ENCODE measurements at regions not wholly inside any gene's neighbourhood (a gene's known extent, or its start where the extent isn't known, plus 50 kb on each side); places are given as distances from the start of the nearest gene placed in this dataset.

DNA sequence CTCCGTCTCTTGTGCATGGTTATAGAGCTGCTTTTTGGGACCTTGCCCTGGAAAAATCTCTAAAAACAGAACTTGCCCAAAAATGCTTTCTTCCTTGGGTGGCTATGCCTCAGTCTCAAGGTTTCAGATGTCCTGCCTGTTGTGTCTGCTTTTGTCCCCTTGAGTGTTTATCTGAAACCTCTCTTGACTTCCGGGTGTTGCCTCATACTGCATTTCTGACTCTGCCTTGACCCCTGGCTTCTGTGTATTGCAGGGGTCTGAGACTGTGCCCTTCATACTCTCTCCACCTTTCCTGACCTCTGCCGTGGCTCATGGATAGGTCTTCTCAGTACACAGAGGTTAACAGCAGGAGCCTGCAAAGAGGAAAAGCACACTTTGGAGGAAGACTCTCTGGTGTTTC, 124.8 kb upstream of the NTF3 start:
- no peak for DNase-seq (ENCODE audit: low read depth)
- TF ChIP-seq, protein P1, sequence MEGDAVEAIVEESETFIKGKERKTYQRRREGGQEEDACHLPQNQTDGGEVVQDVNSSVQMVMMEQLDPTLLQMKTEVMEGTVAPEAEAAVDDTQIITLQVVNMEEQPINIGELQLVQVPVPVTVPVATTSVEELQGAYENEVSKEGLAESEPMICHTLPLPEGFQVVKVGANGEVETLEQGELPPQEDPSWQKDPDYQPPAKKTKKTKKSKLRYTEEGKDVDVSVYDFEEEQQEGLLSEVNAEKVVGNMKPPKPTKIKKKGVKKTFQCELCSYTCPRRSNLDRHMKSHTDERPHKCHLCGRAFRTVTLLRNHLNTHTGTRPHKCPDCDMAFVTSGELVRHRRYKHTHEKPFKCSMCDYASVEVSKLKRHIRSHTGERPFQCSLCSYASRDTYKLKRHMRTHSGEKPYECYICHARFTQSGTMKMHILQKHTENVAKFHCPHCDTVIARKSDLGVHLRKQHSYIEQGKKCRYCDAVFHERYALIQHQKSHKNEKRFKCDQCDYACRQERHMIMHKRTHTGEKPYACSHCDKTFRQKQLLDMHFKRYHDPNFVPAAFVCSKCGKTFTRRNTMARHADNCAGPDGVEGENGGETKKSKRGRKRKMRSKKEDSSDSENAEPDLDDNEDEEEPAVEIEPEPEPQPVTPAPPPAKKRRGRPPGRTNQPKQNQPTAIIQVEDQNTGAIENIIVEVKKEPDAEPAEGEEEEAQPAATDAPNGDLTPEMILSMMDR (IDR thresholded peaks at IDR 0.05; ENCODE audit: insufficient read depth, low read depth, low read length, missing control alignments), result no peak
- H3K4me3 ChIP-seq (ENCODE audit: low read depth, low read length), result no peak overlapping the region

DNA sequence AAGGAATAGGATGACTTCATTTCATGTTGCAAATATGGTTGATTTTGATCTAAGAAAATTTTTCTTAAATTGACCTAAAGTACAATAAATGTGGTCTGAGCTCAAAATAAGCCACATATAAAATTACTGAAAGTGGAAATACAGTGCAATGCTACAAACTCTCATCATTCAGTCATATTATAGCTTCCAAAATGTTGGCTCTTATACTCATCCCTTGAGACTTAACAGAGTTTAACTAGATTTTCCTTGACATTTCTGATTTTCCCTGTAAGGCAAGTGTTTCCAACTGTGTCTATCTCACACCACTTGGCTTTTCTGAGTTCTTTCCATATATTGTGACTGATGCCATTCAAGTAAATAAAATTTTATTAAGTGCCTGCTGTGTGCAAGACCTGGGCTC, 123.7 kb upstream of the NTF3 start:
- TF ChIP-seq, protein P1 (IDR thresholded peaks at IDR 0.05; ENCODE audit: insufficient read depth, low read depth, low read length, missing control alignments), result no peak
- DNase-seq (ENCODE audit: low read depth), result no peak
- no peak overlapping the region for H3K4me3 ChIP-seq (ENCODE audit: low read depth, low read length)

DNA sequence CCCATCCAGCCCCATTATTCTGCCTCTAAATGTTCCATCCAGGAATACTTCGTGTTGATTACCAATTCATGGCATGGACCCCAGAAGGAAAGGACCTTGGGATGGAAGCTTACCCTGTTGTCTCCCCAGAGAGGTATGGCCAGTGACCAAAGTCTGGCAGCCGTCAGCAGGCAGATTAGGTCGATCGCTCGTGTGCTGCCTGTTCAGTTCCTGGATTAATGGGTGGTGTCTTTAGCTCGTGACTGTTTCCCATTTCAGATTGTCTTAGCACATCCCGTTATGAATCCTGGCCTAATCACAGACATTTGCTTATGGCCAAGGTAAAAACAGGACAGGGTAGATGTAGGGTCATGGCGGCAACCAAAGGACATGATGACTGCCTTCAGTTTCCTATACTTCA, 122.9 kb upstream of the NTF3 start:
- no peak overlapping the region for H3K4me3 ChIP-seq (ENCODE audit: low read depth, low read length)
- DNase-seq (ENCODE audit: low read depth), result no peak
- TF ChIP-seq, protein P1 (IDR thresholded peaks at IDR 0.05; ENCODE audit: insufficient read depth, low read depth, low read length, missing control alignments), result no peak

DNA sequence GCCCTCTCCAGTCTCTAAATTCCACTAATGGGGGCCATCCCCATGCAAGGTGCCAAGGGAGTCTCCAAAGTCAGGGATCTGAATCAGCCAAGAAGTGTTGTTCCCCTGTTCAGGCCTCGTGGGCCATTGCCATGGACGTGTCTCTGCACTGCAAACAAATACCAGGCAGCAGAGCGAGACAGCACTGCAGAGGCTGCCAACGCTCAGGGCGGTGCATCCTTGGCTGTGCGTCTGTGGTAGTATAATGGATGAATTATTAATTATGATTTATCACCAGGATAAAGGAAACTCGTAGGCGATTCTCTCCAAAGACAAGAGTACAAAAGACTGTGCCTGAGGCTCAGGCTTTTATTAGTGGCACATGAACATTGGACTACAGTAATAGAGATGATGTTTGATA, 122.3 kb upstream of the NTF3 start:
- TF ChIP-seq, protein P1 (IDR thresholded peaks at IDR 0.05; ENCODE audit: insufficient read depth, low read depth, low read length, missing control alignments), result no peak
- no peak for DNase-seq (ENCODE audit: low read depth)
- no peak overlapping the region for H3K4me3 ChIP-seq (ENCODE audit: low read depth, low read length)

DNA sequence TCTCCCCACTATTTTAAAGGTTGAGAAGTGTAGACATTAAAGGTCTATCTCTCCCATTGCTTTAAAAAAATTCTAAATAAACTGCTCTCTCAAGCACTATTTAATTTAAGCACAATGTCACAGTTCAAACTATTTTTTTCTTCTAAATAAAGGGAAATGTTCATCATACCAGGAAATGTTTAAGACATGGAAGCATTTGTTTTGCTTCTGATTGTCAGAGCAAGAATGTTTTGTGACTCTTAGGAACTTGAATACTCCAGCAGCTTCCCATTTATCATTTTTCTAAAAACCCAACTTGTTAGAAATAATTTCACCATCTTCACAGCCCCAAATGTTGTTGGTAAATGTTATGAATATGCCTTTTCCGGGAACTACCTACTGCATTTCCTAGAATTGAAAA, 121.8 kb upstream of the NTF3 start:
- H3K4me3 ChIP-seq (ENCODE audit: low read depth, low read length), result no peak overlapping the region
- no peak for DNase-seq (ENCODE audit: low read depth)
- TF ChIP-seq, protein P1 (IDR thresholded peaks at IDR 0.05; ENCODE audit: insufficient read depth, low read depth, low read length, missing control alignments), result no peak

DNA sequence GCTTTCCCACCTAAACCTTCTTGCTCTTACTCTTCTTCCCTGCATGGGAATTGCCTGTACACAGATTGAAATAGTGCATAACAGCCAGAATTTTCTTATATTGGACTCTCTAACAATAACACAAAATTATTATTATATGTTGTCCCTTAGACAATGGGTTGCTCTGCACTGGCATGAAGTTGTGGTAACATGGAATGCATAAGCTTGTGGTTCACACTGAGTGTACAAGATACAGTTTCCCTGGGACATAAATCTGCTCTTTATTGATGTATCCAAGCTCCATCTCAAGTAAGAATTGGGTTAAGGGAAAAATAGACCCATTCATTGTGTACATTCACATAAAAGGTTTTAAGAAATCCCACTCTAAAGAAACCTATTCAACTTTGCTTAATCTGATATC, 114.4 kb upstream of the NTF3 start:
- no peak overlapping the region for H3K4me3 ChIP-seq (ENCODE audit: low read depth, low read length)
- TF ChIP-seq, protein P1 (IDR thresholded peaks at IDR 0.05; ENCODE audit: insufficient read depth, low read depth, low read length, missing control alignments), result no peak
- no peak for DNase-seq (ENCODE audit: low read depth)

DNA sequence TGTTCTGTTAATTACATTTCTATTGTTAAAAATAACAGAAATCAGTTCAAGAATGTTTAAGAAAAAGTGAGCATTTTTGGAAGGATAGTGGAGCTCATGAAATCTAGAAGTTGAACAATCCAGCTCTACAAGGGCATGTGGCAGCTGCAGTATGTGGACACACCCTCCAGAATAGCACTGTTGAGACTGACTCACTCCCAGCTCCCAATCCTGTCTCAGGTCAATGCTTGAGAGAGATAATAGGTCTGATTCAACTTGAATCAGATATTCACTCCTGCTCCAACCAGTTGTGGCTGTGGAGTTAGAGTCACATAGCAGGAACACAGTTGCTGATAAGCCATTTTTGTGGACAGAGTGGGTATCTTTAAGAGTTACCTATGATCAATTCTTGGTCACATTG, 113.0 kb upstream of the NTF3 start:
- TF ChIP-seq, protein P1 (IDR thresholded peaks at IDR 0.05; ENCODE audit: insufficient read depth, low read depth, low read length, missing control alignments), result no peak
- H3K4me3 ChIP-seq (ENCODE audit: low read depth, low read length), result no peak overlapping the region
- no peak for DNase-seq (ENCODE audit: low read depth)

Measured in GM12865 (cell line).